Activated T-helper 2 cell treated with anti-CD3 and anti-CD28 coated beads, Interferon-gamma antibody, Interleukin-2, Interleukin-4, amounts not matched to agents 10 μg/mL and 5 μg/mL and 100 μg/mL, durations not matched to agents 14 hours and 24 hours and 36 hours (primary cell): ENCODE measurements at regions not wholly inside any gene's neighbourhood (a gene's known extent, or its start where the extent isn't known, plus 50 kb on each side); places are given as distances from the start of the nearest gene placed in this dataset.

Source experiments
- DNase-seq: peaks from one replicate; pipeline ENCODE4 v3.0.0; 2021; ENCODE audit warnings: low spot score
- H3K27ac Mint-ChIP-seq: one replicate; pipeline ENCODE4 v1.8.0; 2021; ENCODE audit warnings: mixed read lengths
- H3K27me3 Mint-ChIP-seq: one replicate; pipeline ENCODE4 v1.8.0; 2021; ENCODE audit warnings: low read depth, mixed read lengths
- H3K36me3 Mint-ChIP-seq: one replicate; pipeline ENCODE4 v1.8.0; 2021; ENCODE audit warnings: low read depth, mixed read lengths
- H3K4me1 Mint-ChIP-seq: one replicate; pipeline ENCODE4 v1.8.0; 2021; ENCODE audit warnings: low read depth, mixed read lengths
- H3K4me3 Mint-ChIP-seq: one replicate; pipeline ENCODE4 v1.8.0; 2021; ENCODE audit warnings: low read depth, mild to moderate bottlenecking, moderate library complexity, mixed read lengths
- H3K9me3 Mint-ChIP-seq: one replicate; pipeline ENCODE4 v1.8.0; 2021; ENCODE audit warnings: mixed read lengths
- intact Hi-C: fragments of 100-400 bp; cut with micrococcal nuclease; formaldehyde crosslinking; loops from one replicate; pipeline ENCODE4 v1.15.1; 2023

- Mint-ChIP-seq H3K27ac (peak overlapping the region; percentile 71), H3K27me3 (no peaks in the 10 kb centered on the region), H3K4me3 (no peak overlapping the region), H3K4me1 (peaks cover 53% of the 10 kb centered on the region), H3K36me3 (no peaks in the 10 kb centered on the region), H3K9me3 (no peaks in the 10 kb centered on the region)
- intact Hi-C loops = loop anchor here (10.0 kb wide), 2 partner anchors 607 to 1007 kb away; no protein-coding TSS in a partner anchor
- peak; percentile 16 for DNase-seq
These were observed 366.5 kb downstream of the MID1IP1 start for GRCh38 chrX:39167791-39168190.

DNA sequence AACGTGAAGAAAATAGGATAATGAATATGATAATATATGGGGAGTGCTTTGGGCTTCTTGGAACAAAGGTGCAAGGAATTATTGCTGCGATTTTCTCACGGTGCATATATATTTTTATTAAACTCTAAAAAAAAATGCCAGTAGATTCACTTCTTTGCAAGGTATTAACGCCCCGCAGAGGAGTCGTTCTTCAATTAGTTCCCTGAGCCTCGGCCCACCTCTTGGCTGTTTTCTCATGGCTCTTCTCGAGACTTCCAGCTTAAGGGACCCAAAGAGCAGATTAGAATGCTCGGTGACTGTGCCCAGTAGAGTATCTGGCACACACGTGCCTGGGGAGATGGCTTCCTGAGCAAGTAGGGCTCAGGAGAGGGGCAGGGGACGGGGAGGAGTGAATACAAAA, 367.4 kb downstream of the MID1IP1 start:
- no peaks in the 10 kb centered on the region for H3K27me3 Mint-ChIP-seq
- H3K36me3 Mint-ChIP-seq = no peaks in the 10 kb centered on the region
- no peak overlapping the region for H3K27ac Mint-ChIP-seq
- peaks cover 47% of the 10 kb centered on the region for H3K4me1 Mint-ChIP-seq
- intact Hi-C loops = loop anchor here (10.0 kb wide), 2 partner anchors 606 to 1006 kb away; no protein-coding TSS in a partner anchor
- no peaks in the 10 kb centered on the region for H3K9me3 Mint-ChIP-seq
- H3K4me3 Mint-ChIP-seq = no peak overlapping the region
- no peak for DNase-seq

DNA sequence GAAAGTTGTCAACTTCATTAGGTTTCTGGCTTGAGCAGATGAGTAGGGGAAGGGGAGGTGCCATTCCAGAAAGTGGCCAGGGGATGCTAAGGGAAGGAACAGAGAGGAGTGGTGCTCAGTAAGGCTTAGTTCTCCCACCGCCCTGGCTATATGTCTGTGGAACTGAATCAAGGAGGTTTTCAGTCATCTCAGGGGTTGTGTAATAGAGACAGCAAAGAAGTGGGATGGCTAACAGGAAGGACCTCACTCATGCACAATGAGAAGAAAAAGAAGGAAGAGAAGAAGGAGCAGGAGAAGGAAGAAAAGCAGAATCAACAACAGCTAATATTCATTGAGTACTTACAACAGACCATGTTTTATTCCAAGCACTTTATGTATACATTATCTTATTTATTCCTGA, 368.7 kb downstream of the MID1IP1 start:
- Mint-ChIP-seq H3K9me3 (no peaks in the 10 kb centered on the region), H3K4me1 (peaks cover 47% of the 10 kb centered on the region), H3K27ac (no peak overlapping the region), H3K4me3 (no peak overlapping the region), H3K36me3 (no peaks in the 10 kb centered on the region), H3K27me3 (no peaks in the 10 kb centered on the region)
- intact Hi-C loops = loop anchor here (10.0 kb wide), 2 partner anchors 605 to 1005 kb away; no protein-coding TSS in a partner anchor
- no peak for DNase-seq

GRCh38 chrX:39170464-39170863, 369.2 kb downstream of the MID1IP1 start:
- intact Hi-C loops = no loop called here
- Mint-ChIP-seq H3K9me3 (no peaks in the 10 kb centered on the region), H3K4me1 (peaks cover 47% of the 10 kb centered on the region), H3K27me3 (no peaks in the 10 kb centered on the region), H3K4me3 (no peak overlapping the region), H3K36me3 (no peaks in the 10 kb centered on the region), H3K27ac (no peak overlapping the region)
- no peak for DNase-seq

DNA sequence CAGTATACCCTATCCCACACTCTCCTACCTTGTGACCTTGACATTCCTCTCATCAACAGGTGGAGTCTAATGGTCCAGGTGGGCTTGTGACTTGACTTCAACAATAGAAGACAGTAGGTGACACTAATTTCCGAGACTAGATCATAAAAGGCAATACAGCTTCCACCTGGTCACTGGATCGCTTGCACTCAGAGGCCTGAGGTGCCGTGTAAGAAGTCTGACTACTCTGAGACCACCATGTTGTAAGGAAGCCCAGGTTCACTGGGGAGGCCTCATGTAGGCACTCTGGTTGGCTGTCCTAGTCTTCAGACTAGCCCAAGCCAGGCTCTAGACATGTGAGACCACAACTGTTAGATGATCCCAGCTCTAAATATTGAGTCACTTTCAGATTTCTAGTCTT, 370.4 kb downstream of the MID1IP1 start:
- Mint-ChIP-seq H3K27me3 (no peaks in the 10 kb centered on the region), H3K4me3 (no peak overlapping the region)
- intact Hi-C loops = no loop called here

GRCh38 chrX:39174241-39174771, 373.0 kb downstream of the MID1IP1 start:
- H3K4me3 Mint-ChIP-seq = peak overlapping the region; percentile 44
- peaks cover 3% of the 10 kb centered on the region for H3K9me3 Mint-ChIP-seq
- no peak for DNase-seq
- no peaks in the 10 kb centered on the region for H3K27me3 Mint-ChIP-seq
- H3K36me3 Mint-ChIP-seq = peaks cover 3% of the 10 kb centered on the region
- H3K27ac Mint-ChIP-seq = peak overlapping the region; percentile 90
- H3K4me1 Mint-ChIP-seq = peaks cover 43% of the 10 kb centered on the region
- intact Hi-C loops = loop anchor here (2.0 kb wide), 2 partner anchors 18 to 26 kb away; no protein-coding TSS in a partner anchor

More for the DNA sequence above, 370.4 kb downstream of the MID1IP1 start:
- Mint-ChIP-seq H3K4me1 (peaks cover 46% of the 10 kb centered on the region), H3K36me3 (no peaks in the 10 kb centered on the region), H3K27ac (no peak overlapping the region), H3K9me3 (no peaks in the 10 kb centered on the region)
- no peak for DNase-seq

DNA sequence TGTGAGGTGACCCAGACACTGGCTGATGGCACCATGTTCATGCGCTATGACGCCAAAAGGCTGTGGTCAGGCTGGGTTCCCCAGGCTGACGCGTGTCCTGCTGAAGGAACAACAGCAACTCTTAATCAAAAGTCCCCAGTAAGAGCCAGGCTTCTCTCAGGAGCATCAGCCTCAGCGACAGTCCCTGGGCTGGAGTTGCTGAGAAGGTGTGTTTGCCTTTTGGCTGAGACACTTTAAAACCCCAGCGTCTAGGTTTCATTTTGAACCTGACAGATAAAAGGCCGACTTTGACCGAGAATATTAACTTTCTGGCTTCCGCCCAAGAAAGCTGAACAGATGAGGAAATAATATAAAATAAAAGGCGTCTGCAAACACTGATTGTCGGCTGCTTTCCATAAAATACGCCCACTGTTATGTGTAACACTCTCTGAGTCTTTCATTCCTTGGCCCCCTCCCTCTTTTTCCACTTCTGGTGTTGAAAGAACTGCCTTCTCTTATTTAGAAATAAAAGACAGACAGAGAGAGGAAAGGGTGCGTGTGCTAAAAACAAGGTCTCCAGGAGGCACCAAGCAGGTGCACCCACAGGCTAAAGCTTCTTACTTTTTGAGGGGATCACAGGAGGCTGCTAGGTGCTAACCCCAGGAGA, 373.6 kb downstream of the MID1IP1 start:
- H3K36me3 Mint-ChIP-seq = peaks cover 3% of the 10 kb centered on the region
- H3K9me3 Mint-ChIP-seq = peaks cover 3% of the 10 kb centered on the region
- peaks cover 46% of the 10 kb centered on the region for H3K4me1 Mint-ChIP-seq
- peak overlapping the region; percentile 44 for H3K4me3 Mint-ChIP-seq
- peak overlapping the region; percentile 90 for H3K27ac Mint-ChIP-seq
- intact Hi-C loops = loop anchor here (1.0 to 2.0 kb wide), 3 partner anchors 12 to 26 kb away; no protein-coding TSS in a partner anchor
- DNase-seq = no peak
- H3K27me3 Mint-ChIP-seq = no peaks in the 10 kb centered on the region

DNA sequence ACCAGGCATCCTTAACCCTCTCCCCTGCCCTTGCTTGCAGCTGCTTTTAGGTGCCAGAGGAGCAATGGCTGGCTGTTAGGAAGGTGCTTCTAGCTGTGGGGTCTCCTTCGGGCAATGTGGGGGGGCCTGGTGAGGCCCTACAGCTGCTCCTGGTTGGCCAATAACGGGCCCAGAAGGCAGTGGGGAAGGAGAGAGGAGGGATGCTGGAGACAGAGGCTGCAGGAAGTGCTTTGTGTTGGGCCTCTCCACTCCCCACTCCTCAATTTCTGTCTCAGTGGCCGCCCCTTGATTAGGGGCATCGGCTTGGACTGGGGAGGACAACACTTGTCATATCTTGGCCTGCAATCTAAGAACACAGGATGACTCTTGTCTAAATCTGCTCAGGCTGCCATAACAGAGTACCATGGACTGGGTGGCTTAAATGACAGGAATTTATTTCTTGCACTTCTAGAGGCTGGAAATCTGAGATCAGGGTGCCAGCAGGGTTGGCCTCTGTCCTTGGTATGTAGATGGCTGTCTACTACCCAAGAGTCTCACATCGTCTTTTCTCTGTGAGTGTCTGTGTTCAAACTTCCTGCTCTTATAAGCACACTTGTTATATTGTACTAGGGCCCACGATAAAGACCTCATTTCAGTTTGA, 374.3 kb downstream of the MID1IP1 start:
- Mint-ChIP-seq H3K36me3 (peaks cover 3% of the 10 kb centered on the region), H3K27ac (peak overlapping the region; percentile 90), H3K4me1 (peaks cover 46% of the 10 kb centered on the region), H3K9me3 (peaks cover 3% of the 10 kb centered on the region), H3K27me3 (no peaks in the 10 kb centered on the region), H3K4me3 (no peak overlapping the region)
- intact Hi-C loops = loop anchor here (1.0 to 2.0 kb wide), 3 partner anchors 12 to 25 kb away; no protein-coding TSS in a partner anchor
- DNase-seq = no peak

GRCh38 chrX:39176105-39176504, 374.8 kb downstream of the MID1IP1 start:
- peak overlapping the region; percentile 90 for H3K27ac Mint-ChIP-seq
- no peak for DNase-seq
- intact Hi-C loops = no loop called here

DNA sequence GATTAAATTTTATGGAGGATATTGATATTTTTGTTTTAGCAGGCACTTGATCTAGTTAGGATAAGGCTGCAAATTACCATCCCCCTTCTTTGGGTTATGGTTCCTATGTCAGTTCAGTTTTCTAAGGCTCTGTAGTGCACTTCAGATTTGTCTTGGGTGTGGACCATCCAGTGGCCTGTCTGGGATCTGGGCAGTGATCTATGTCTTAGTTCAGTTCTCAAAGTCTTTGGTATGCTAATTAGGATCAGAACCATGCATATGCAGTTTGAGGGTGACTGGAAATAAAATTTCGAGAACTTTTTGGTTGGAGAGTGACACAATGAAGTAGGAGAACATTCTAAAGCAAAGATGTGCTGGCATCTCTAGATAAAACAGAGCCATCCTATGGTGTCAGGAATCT, 388.2 kb downstream of the MID1IP1 start:
- no peaks in the 10 kb centered on the region for H3K27me3 Mint-ChIP-seq

More at GRCh38 chrX:39176105-39176504, 374.8 kb downstream of the MID1IP1 start:
- Mint-ChIP-seq H3K4me1 (peaks cover 46% of the 10 kb centered on the region), H3K9me3 (peaks cover 3% of the 10 kb centered on the region), H3K4me3 (no peak overlapping the region), H3K36me3 (peaks cover 3% of the 10 kb centered on the region), H3K27me3 (no peaks in the 10 kb centered on the region)

GRCh38 chrX:39194673-39195072, 393.4 kb downstream of the MID1IP1 start:
- peaks cover 8% of the 10 kb centered on the region for H3K36me3 Mint-ChIP-seq
- DNase-seq = no peak
- no peaks in the 10 kb centered on the region for H3K27me3 Mint-ChIP-seq
- intact Hi-C loops = no loop called here
- H3K4me3 Mint-ChIP-seq = no peak overlapping the region
- no peak overlapping the region for H3K27ac Mint-ChIP-seq
- peaks cover 51% of the 10 kb centered on the region for H3K4me1 Mint-ChIP-seq
- peaks cover 6% of the 10 kb centered on the region for H3K9me3 Mint-ChIP-seq

More for the DNA sequence above, 388.2 kb downstream of the MID1IP1 start:
- Mint-ChIP-seq H3K4me1 (peaks cover 9% of the 10 kb centered on the region), H3K9me3 (peaks cover 13% of the 10 kb centered on the region), H3K27ac (no peak overlapping the region), H3K36me3 (peaks cover 16% of the 10 kb centered on the region), H3K4me3 (no peak overlapping the region)
- DNase-seq = no peak
- intact Hi-C loops = no loop called here

- Mint-ChIP-seq H3K4me1 (peaks cover 56% of the 10 kb centered on the region), H3K36me3 (peaks cover 9% of the 10 kb centered on the region), H3K9me3 (peaks cover 9% of the 10 kb centered on the region), H3K27me3 (no peaks in the 10 kb centered on the region), H3K4me3 (no peak overlapping the region), H3K27ac (peak overlapping the region; percentile 79)
- no peak for DNase-seq
- intact Hi-C loops = no loop called here
These were observed 393.9 kb downstream of the MID1IP1 start for GRCh38 chrX:39195156-39195555.
